ENCODE measurements at regions not wholly inside any gene's neighbourhood (a gene's known extent, or its start where the extent isn't known, plus 50 kb on each side); places are given as distances from the start of the nearest gene placed in this dataset.

- no peak for DNase-seq (ENCODE audit: low read depth)
- no peaks in the 10 kb centered on the region for H3K36me3 ChIP-seq (ENCODE audit: control insufficient read depth, insufficient read depth, low read length)
- POLR2A ChIA-PET: no interaction called here
- H3K27me3 ChIP-seq (ENCODE audit: control insufficient read depth, insufficient read depth, low read length): no peaks in the 10 kb centered on the region
- H3K4me3 ChIP-seq (ENCODE audit: low read depth, low read length): no peak overlapping the region
- TF ChIP-seq CTCF (IDR thresholded peaks at IDR 0.05; ENCODE audit: insufficient read depth, low read depth, low read length): no peak
- CTCF ChIA-PET: no interaction called here
Observed at GRCh38 chr4:144202081-144202480, 61.6 kb upstream of the GYPA start.

- no peaks in the 10 kb centered on the region for H3K27me3 ChIP-seq (ENCODE audit: control insufficient read depth, insufficient read depth, low read length)
- no peak for TF ChIP-seq CTCF (IDR thresholded peaks at IDR 0.05; ENCODE audit: insufficient read depth, low read depth, low read length)
- DNase-seq (ENCODE audit: low read depth): no peak
- no peaks in the 10 kb centered on the region for H3K36me3 ChIP-seq (ENCODE audit: control insufficient read depth, insufficient read depth, low read length)
- POLR2A ChIA-PET: no interaction called here
- CTCF ChIA-PET: no interaction called here
- no peak overlapping the region for H3K4me3 ChIP-seq (ENCODE audit: low read depth, low read length)
Observed at GRCh38 chr4:144203155-144203554, 62.6 kb upstream of the GYPA start.

GRCh38 chr4:144204431-144204830 lies 63.9 kb upstream of the GYPA start:
- DNase-seq (ENCODE audit: low read depth): no peak
- no peaks in the 10 kb centered on the region for H3K27me3 ChIP-seq (ENCODE audit: control insufficient read depth, insufficient read depth, low read length)
- ChIA-PET POLR2A (no interaction called here), CTCF (no interaction called here)
- H3K4me3 ChIP-seq (ENCODE audit: low read depth, low read length): no peak overlapping the region
- no peak for TF ChIP-seq CTCF (IDR thresholded peaks at IDR 0.05; ENCODE audit: insufficient read depth, low read depth, low read length)
- no peaks in the 10 kb centered on the region for H3K36me3 ChIP-seq (ENCODE audit: control insufficient read depth, insufficient read depth, low read length)

- ChIA-PET CTCF (no interaction called here), POLR2A (no interaction called here)
- H3K27me3 ChIP-seq (ENCODE audit: control insufficient read depth, insufficient read depth, low read length): no peaks in the 10 kb centered on the region
- H3K36me3 ChIP-seq (ENCODE audit: control insufficient read depth, insufficient read depth, low read length): no peaks in the 10 kb centered on the region
- no peak overlapping the region for H3K4me3 ChIP-seq (ENCODE audit: low read depth, low read length)
- TF ChIP-seq CTCF (IDR thresholded peaks at IDR 0.05; ENCODE audit: insufficient read depth, low read depth, low read length): no peak
- DNase-seq (ENCODE audit: low read depth): no peak
Observed at GRCh38 chr4:144206711-144207110, 66.2 kb upstream of the GYPA start.

GRCh38 chr4:144208074-144208473 lies 67.6 kb upstream of the GYPA start:
- ChIA-PET POLR2A (no interaction called here), CTCF (no interaction called here)
- DNase-seq (ENCODE audit: low read depth): no peak
- no peak overlapping the region for H3K4me3 ChIP-seq (ENCODE audit: low read depth, low read length)
- no peak for TF ChIP-seq CTCF (IDR thresholded peaks at IDR 0.05; ENCODE audit: insufficient read depth, low read depth, low read length)
- no peaks in the 10 kb centered on the region for H3K27me3 ChIP-seq (ENCODE audit: control insufficient read depth, insufficient read depth, low read length)
- no peaks in the 10 kb centered on the region for H3K36me3 ChIP-seq (ENCODE audit: control insufficient read depth, insufficient read depth, low read length)
